ENCODE measurements at regions not wholly inside any gene's neighbourhood (a gene's known extent, or its start where the extent isn't known, plus 50 kb on each side); places are given as distances from the start of the nearest gene placed in this dataset.

- Mint-ChIP-seq H3K4me1 (peaks cover 10 to 11% of the 10 kb centered on the region in 2 experiments), H3K4me3 (no peak overlapping the region), H3K27ac (no peak overlapping the region), H3K36me3 (ENCODE audit: insufficient read depth in 1 of 3, low read depth in 3 of 3) (peaks cover 0 to 4% (median 2%) of the 10 kb centered on the region in 3 experiments; a peak in 1 of 7 replicates), H3K27me3 (ENCODE audit: low read depth) (peaks cover 3% of the 10 kb centered on the region), H3K9me3 (peaks cover 4 to 8% of the 10 kb centered on the region in 2 experiments; a peak in 4 of 5 replicates)
- H3K79me2 ChIP-seq (ENCODE audit: insufficient read depth, low read length), result no peaks in the 10 kb centered on the region
- no peak overlapping the region for H3K27ac ChIP-seq (ENCODE audit: insufficient read length, low read depth, low read length)
- H3K18ac ChIP-seq (ENCODE audit: insufficient read length, low read depth, low read length), result no peak overlapping the region
- no peak overlapping the region for H4K5ac ChIP-seq (ENCODE audit: insufficient read length, low read depth, low read length)
- no peaks in the 10 kb centered on the region for H3K23me2 ChIP-seq (ENCODE audit: insufficient read length, low read depth, low read length, poor library complexity, severe bottlenecking)
- no peak overlapping the region for H4K8ac ChIP-seq (replicated peaks; ENCODE audit: insufficient read length, low read depth, low read length)
- H3T11ph ChIP-seq (ENCODE audit: low read length), result no peak overlapping the region
- no peak overlapping the region for H4K91ac ChIP-seq (ENCODE audit: insufficient read length, low read depth, low read length)
- no peak overlapping the region for H3K9ac ChIP-seq (ENCODE audit: extremely low read depth, insufficient read length, low read length)
- no peak for TF ChIP-seq CTCF (conservative IDR thresholded peaks at IDR 0.05)
- no peak overlapping the region for H2BK12ac ChIP-seq (ENCODE audit: insufficient read length, low read depth, low read length)
- no peaks in the 10 kb centered on the region for H3K9me3 ChIP-seq (ENCODE audit: control insufficient read depth, low read depth, low read length)
- no peak overlapping the region for H3K23ac ChIP-seq (ENCODE audit: insufficient read length, low read depth, low read length)
- no peak overlapping the region for H2BK20ac ChIP-seq (ENCODE audit: low read depth, low read length, poor library complexity, severe bottlenecking)
- H3K4me1 ChIP-seq (ENCODE audit: insufficient read depth, low read length), result peaks cover 4% of the 10 kb centered on the region; the same call in 1 of the 2 replicates
- WGBS (ENCODE audit: extremely low coverage, insufficient read length, low lambda C conversion rate), result no CpG with 5 or more reads among the region's 8 CpGs
- H2BK15ac ChIP-seq (ENCODE audit: low read depth, low read length), result no peak overlapping the region
- H3K14ac ChIP-seq (ENCODE audit: insufficient read depth, low read length), result no peak overlapping the region; the same call in 1 of the 2 replicates
- no peaks in the 10 kb centered on the region for H3K27me3 ChIP-seq (ENCODE audit: insufficient read depth, low read length)
- H3K56ac ChIP-seq (ENCODE audit: insufficient read length, low read depth, low read length), result no peak overlapping the region
- H3K4me2 ChIP-seq (ENCODE audit: insufficient read depth, insufficient read length, low read length), result no peak overlapping the region
- no peak overlapping the region for H2AK5ac ChIP-seq (ENCODE audit: insufficient read length, low read length)
- no peak overlapping the region for H2BK120ac ChIP-seq (ENCODE audit: low read depth, low read length, poor library complexity, severe bottlenecking)
- H3K4ac ChIP-seq (ENCODE audit: low read depth, low read length), result no peak overlapping the region
- no peaks in the 10 kb centered on the region for H3K79me1 ChIP-seq (ENCODE audit: insufficient read depth, low read depth, low read length, poor library complexity, severe bottlenecking)
- H2BK5ac ChIP-seq (ENCODE audit: insufficient read length, low read length), result no peak overlapping the region
- no peaks in the 10 kb centered on the region for H4K20me1 ChIP-seq (ENCODE audit: control insufficient read depth, insufficient read depth, insufficient read length)
- no peak for DNase-seq
- no peak overlapping the region for H2AFZ ChIP-seq (ENCODE audit: low read length)
Measured at GRCh38 chr12:127550271-127550670, 716.7 kb upstream of the TMEM132C start.

Measured in H9 (cell line).